ENCODE measurements at regions not wholly inside any gene's neighbourhood (a gene's known extent, or its start where the extent isn't known, plus 50 kb on each side); places are given as distances from the start of the nearest gene placed in this dataset.

GRCh38 chr5:63687854-63688516 is 274.3 kb downstream of the HTR1A start:
- DNase-seq (no peak), ATAC-seq (no peak)
- Histone ChIP-seq H3K27me3 (no peaks in the 10 kb centered on the region), H3K4me1 (no peaks in the 10 kb centered on the region), H3K4me3 (no peak overlapping the region), H3K27ac (no peak overlapping the region), H3K9me3 (no peaks in the 10 kb centered on the region), H3K36me3 (no peaks in the 10 kb centered on the region)
- in situ Hi-C loops (cut with MboI; ENCODE audit: low sequenced_read_pairs in 4 of 4): no loop called here
- intact Hi-C loops (cut with DNase I; ENCODE audit: low total_unique reads): no loop called here
- no peak for TF ChIP-seq POLR2A (IDR thresholded peaks at IDR 0.05)
- no peak for TF ChIP-seq CTCF (IDR thresholded peaks at IDR 0.05 in 4 of 5, conservative IDR thresholded peaks at IDR 0.05 in 1 of 5)

- H3K27me3 ChIP-seq: no peaks in the 10 kb centered on the region
Observed at GRCh38 chr5:63686938-63687337, 275.3 kb downstream of the HTR1A start.

GRCh38 chr5:63686181-63686580 is 276.1 kb downstream of the HTR1A start:
- intact Hi-C loops (cut with DNase I; ENCODE audit: low total_unique reads) (no loop called here), in situ Hi-C loops (cut with MboI; ENCODE audit: low sequenced_read_pairs in 4 of 4) (no loop called here)
- ATAC-seq (no peak), DNase-seq (no peak)
- Histone ChIP-seq H3K9me3 (no peaks in the 10 kb centered on the region), H3K27me3 (no peaks in the 10 kb centered on the region), H3K27ac (no peak overlapping the region), H3K4me3 (no peak overlapping the region), H3K36me3 (no peaks in the 10 kb centered on the region), H3K4me1 (no peaks in the 10 kb centered on the region)
- TF ChIP-seq POLR2A (IDR thresholded peaks at IDR 0.05) (no peak), CTCF (IDR thresholded peaks at IDR 0.05 in 4 of 5, conservative IDR thresholded peaks at IDR 0.05 in 1 of 5) (no peak)

More at GRCh38 chr5:63686938-63687337, 275.3 kb downstream of the HTR1A start:
- intact Hi-C loops (cut with DNase I; ENCODE audit: low total_unique reads) (no loop called here), in situ Hi-C loops (cut with MboI; ENCODE audit: low sequenced_read_pairs in 4 of 4) (no loop called here)
- Histone ChIP-seq H3K36me3 (no peaks in the 10 kb centered on the region), H3K9me3 (no peaks in the 10 kb centered on the region), H3K27ac (no peak overlapping the region), H3K4me1 (no peaks in the 10 kb centered on the region), H3K4me3 (no peak overlapping the region)
- TF ChIP-seq CTCF (IDR thresholded peaks at IDR 0.05 in 4 of 5, conservative IDR thresholded peaks at IDR 0.05 in 1 of 5) (no peak), POLR2A (IDR thresholded peaks at IDR 0.05) (no peak)
- no peak for DNase-seq
- no peak for ATAC-seq

- intact Hi-C loops (cut with DNase I; ENCODE audit: low total_unique reads): no loop called here
- H3K36me3 ChIP-seq: no peaks in the 10 kb centered on the region
- DNase-seq (no peak), ATAC-seq (no peak)
- in situ Hi-C loops (cut with MboI; ENCODE audit: low sequenced_read_pairs in 4 of 4): no loop called here
- TF ChIP-seq CTCF (IDR thresholded peaks at IDR 0.05 in 4 of 5, conservative IDR thresholded peaks at IDR 0.05 in 1 of 5): no peak
- H3K4me3 ChIP-seq: no peak overlapping the region
- H3K9me3 ChIP-seq: no peaks in the 10 kb centered on the region
- no peaks in the 10 kb centered on the region for H3K4me1 ChIP-seq
- H3K27me3 ChIP-seq: no peaks in the 10 kb centered on the region
- H3K27ac ChIP-seq: no peak overlapping the region
Observed at GRCh38 chr5:63685454-63685853, 276.8 kb downstream of the HTR1A start.

GRCh38 chr5:63674881-63675280 is 287.4 kb downstream of the HTR1A start:
- H3K4me3 ChIP-seq: no peak overlapping the region
- H3K27me3 ChIP-seq: no peaks in the 10 kb centered on the region
- no peak overlapping the region for H3K27ac ChIP-seq
- in situ Hi-C loops (cut with MboI; ENCODE audit: low sequenced_read_pairs in 4 of 4): no loop called here
- no peaks in the 10 kb centered on the region for H3K9me3 ChIP-seq
- no peak for DNase-seq
- no peaks in the 10 kb centered on the region for H3K4me1 ChIP-seq
- H3K36me3 ChIP-seq: no peaks in the 10 kb centered on the region
- no peak for ATAC-seq
- TF ChIP-seq CTCF (IDR thresholded peaks at IDR 0.05 in 4 of 5, conservative IDR thresholded peaks at IDR 0.05 in 1 of 5): no peak
- TF ChIP-seq POLR2A (IDR thresholded peaks at IDR 0.05): no peak
- intact Hi-C loops (cut with DNase I; ENCODE audit: low total_unique reads): no loop called here
